ENCODE measurements at regions not wholly inside any gene's neighbourhood (a gene's known extent, or its start where the extent isn't known, plus 50 kb on each side); places are given as distances from the start of the nearest gene placed in this dataset.

DNA sequence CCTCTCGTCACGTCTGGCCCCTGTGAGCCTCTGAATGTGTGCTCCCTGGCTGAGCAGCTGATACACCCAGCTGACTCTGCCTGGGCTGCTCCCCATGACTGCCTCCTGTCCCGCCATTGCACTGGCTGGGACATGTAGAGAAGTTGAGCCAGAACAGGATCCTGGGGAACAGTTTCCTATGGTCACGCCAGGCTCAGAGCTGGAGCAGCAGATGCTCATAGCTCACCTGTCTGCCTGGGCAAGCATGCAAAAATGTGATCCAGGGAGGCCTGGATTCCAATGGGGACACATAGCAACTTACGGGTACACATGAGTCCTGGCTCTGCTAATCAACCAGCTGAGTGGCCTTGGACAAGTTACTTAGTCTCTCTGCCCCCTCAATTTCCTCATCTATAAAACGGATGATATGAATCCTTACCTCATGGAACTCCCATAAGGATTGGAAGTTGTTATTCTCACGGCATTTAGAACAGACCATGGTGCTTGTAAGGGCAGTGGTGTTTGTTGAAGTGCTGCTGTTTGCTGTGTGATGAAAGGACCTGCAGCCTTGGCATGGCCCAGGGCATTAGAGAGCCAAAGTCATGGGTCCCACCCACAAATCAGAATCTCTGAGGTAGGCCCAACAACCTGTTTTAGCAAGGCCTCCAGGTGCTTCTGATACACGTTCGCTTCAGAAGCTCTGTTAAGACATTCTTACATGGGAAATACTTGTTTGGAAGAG lies 150.3 kb upstream of the VANGL1 start:
- DNase-seq: no peak

DNA sequence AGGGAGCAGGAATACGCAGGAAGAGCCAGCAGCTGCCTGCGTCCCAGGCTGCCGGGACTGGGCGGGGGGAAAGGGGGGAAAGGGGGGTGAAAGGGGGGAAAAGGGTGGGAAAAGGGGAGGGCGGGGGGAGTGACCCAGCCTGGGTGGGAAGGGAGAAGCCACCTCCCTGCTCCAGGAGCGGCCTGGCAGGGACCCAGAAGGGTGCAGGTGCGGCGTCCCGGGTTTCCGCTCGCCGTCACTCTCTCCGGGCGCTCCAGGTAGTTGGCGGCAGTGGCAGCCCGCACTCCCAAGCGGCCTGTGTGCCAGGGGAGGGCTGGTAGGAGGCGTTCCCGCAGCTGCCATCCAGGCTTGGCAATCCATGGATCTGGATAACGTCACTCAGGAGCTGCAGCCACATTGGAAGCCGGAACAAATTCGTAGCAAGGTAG lies 141.0 kb upstream of the NGF start:
- no peak for DNase-seq

DNA sequence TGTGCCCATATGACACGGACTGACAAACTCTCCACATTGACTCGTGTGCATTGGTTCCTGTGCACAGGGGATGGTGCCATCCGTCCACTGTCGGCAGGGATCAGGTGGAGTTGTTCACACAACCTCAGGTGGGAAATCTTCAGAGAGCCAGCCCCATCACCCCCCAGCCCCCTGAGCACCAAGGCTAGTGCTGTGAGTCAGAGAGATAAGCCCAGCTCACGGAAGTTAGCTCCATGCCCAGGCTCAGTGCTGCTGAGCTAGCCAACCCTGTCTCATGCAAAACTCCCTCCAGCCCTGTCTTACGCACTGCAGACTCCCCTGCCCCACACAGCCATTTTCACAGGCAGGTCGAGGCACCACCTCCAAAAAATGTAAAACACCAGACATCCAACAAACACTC lies 139.0 kb upstream of the NGF start:
- DNase-seq: no peak

DNA sequence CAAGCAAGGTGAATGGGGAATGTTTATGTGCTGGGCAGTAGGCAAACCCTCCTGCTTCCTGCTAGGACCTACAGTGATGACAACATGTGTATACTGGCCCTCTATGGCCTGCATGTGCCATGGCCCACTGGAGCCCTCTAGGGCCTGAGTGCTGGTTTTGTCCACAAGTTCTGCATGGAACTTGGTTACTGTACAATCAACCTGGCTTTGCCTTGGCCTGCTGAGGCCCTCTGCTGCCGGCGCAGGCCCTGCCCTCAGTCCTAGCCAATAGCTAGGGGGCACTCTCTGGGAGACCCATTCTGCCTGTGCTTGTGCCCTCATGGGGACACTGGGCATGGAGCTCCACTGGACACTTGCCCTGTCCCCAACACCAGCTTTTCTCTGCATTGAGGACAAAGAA lies 138.6 kb upstream of the NGF start:
- DNase-seq: no peak

DNA sequence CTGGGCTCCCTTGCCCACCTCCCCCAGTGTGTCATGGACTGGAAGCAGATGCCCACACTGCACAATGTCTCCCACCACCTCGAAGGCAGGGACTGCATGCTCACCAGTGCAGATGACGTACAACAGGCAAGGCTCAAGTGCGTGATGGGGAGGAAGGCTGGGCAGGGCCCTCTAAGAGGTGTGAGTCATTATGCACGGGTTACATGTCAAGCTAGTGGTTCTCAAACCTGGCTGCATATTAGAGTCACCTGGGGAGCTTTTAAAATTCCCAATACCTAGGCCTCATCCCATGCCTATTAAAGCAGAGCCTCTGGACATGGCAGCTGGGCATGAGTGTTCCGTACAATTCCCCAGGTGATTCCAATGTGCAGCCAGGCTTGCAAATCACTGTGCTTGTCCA lies 137.9 kb upstream of the NGF start:
- DNase-seq: no peak

DNA sequence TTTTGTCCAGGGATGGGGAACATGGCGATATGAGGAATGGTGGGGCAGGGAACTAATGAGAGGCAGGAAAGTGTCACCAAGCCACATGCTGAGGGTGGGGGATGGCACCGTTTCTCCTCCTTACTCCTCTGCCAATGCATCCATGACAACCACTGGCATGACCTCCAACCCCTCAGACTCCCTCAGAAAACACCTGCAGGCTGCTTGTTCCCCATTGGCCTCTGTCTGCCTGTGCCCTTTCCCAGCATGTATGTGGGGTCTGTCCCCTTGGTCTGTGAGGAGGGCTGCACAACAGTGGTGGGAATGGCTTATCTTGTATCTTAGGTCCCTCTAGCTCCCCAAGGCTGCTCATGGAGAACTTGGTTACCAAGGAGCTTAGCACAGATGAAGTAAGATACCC lies 137.2 kb upstream of the NGF start:
- DNase-seq: no peak

DNA sequence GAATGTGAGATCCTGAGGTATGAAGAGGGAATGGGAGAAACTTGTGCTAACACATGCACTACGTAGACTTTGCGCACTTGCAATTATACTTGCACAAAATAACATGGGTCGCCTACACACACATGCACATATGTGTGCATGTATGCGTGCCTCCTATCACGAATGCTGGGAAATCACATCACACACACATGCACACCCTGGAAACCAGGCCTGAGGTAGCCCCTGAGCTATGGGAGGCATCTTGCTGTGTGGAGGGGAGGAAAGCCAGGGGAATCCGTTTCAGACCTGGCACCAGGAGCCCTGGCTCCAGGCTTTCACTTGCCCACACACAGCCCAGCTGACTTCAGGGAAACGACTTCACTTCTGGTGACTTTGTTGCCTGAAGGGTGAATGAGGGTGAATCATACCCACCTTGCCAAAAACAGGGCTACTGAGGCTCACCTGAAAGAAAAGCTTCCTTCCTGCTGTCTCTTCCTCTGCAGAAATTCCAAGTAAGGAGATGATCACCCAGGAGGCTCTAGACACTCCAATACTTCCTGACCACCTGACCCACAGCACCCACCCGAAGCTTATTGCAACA lies 136.0 kb upstream of the NGF start:
- no peak for DNase-seq

DNA sequence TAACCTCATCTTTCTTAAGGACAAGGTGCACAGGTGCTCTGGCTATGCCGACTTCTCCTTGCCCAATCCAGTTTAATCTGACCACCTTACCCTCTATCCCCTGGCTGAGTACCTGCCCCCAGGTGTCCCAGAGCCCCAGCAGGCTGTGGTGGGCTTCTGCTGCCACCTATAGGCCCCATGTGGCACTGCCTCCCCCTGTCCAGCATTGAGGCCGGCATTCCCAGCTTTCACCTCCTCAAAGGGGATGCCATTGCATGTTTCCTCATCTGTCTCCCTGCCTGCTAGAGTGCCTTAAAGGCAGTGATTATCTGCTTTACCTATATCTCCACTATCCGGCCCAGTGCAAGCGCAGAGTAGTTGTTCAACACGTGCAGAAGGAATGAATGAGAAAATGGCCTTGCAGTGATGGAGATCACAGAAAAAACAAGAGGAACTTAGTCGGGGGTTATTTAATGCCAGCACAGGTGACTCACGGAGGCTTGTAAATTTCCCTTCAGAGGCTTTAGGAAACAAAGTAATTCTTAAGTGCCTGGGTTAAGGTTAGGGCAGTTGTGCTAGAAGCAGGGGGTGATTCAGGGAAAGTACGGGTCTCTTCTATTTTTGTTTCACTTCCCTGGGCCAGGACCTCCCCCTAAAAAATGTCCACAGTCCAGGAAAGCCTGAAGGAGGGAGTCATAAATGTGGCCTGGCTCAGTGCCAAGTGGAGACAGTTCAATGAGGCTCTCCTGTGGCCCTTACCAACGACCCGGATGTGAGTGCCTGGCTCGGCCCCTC lies 131.8 kb upstream of the NGF start:
- peak; percentile 72 for DNase-seq

DNA sequence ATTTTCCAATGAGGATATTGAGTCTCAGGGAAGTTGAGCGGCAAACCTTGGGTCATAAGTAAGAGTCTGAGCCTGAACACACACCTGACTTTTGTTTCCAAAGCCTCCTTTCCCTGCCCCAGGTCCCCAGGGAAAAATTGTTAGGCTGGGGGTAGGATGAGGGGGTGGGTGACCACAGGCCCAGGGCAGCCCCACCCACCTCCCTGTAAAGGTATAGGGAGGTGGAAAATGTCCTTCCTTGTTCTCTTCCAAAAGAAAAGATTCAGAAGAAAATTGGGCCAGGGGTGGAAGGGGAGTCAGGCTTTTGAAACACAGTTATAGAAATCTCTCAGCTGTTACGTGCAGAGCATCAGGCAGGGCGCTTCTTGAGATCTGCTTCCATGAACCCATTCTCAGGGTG lies 129.7 kb upstream of the NGF start:
- DNase-seq: no peak

DNA sequence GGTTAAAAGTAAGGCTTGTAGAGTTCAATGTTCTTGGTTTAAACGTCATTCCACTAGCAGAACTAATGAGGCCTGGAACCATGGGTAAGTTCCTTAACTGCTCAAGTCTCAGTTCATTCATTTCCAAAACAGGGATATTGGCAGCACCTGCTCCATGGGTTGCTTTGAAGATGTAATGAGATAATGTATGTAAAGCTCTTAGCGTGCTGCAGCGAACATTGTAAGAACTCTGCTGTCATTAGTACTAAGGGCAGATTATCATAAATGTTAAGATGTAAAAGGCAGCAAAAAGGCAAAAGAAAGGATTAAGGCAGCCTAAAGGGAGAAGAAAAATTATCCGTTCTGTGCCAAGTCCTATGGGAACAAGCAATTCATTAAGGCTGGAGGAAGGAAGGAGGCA lies 129.1 kb upstream of the NGF start:
- no peak for DNase-seq

DNA sequence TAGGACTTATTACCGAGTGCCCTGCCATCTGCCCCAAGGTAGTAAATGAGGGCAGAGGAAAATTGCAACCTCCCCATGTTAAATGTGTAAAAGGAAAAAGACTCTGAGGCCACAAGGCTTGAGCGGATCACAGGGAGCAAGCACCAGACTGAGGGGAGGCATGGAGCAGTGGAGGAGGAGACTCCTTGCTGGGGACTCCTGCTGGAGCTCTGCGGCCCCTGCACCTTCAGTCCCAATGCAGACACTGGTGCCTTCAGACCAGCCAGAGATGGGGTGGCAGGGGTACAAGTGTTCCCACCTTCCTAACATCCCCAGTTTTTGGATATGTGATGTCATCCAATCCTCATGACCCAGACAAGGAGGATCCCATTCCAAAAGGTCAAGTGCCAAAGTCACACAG lies 128.4 kb upstream of the NGF start:
- no peak for DNase-seq

DNA sequence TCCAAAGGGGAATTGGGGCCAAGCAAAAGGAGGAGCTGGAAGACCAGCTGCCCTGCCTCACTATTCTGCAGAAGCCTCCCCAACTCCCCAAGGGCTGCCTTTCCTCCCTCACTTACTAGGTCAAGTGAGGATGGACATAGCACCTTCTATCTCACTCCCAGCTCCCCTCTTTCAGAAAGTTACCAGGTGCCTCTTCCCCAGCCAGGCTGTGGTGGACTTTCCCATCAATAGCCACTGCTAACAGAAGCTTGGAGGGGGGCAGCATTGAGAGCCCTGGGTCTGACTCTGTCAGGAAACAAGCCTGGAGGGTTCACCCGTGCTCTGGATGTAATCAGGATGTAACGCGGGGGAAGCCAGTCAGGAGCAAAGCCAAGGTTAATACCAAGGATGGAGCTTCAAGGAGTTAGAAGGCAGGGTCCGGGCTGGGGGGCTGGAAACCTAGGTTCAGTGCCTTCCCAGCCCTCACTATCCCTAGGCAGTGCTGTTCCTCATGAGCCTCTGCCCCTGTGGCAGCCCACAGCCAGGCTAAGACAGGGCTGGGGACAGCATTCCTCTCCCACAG lies 127.8 kb upstream of the NGF start:
- DNase-seq: no peak

DNA sequence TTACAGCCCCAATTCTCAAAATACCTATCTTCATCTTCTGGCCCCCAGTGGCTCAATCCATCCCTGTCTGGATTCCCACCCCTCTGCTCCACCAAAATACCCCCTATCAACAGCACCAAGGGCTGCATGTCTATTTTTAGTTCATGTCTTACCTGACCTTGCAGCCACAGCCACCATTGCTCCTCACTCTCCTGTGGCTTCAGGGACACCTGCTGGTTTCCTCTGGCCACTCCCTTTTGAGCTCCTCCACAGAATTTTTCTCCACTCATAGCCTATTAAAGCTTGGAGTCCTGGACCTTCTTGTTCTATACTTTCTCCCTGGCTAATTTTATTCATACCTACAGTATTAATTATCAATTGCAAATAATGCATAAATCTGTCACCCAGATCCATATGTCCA lies 125.3 kb upstream of the NGF start:
- no peak for DNase-seq

DNA sequence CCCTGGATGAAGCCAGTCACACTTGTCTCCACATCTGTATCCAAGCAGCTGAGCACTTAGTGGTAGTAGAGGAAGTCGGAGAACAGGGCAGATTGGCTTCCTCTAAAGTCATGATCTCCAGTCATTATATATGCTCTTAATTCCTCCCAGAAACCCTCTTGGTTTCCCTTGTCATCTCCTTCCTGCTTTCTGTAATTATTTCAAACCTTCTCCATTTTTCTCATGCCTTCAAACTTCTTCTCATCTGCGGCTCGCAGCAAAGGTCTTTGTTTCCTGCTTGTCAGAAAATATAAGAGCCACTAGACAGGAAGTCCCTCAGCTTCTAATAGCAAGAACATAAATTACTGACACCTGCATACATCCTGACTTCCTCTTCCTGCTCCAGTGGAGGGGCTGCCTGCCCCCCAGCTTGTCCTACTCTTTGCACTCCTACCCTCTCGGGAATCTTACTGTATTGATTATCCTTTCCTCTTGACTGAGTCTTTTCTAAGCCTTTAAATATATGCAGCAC lies 124.6 kb upstream of the NGF start:
- DNase-seq: no peak

DNA sequence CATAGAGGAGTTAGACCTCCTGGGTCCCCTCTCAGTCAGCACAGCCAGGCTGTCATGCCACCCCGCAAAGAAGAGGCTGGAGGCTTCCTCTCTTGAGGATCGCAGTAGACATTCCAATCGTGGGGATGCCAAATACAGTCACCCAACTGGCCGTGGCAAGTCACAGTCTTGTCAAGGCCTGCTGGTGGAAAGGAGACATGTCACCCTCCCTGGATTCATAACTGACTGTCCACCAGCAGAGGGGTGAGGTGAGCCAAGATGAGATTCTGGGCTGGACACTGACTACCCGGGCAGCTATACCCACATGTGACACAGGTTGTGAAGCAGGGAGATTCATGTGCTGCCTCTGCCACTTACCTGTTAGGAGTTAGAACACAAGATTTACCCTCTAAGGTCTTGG lies 123.5 kb upstream of the NGF start:
- DNase-seq: no peak

DNA sequence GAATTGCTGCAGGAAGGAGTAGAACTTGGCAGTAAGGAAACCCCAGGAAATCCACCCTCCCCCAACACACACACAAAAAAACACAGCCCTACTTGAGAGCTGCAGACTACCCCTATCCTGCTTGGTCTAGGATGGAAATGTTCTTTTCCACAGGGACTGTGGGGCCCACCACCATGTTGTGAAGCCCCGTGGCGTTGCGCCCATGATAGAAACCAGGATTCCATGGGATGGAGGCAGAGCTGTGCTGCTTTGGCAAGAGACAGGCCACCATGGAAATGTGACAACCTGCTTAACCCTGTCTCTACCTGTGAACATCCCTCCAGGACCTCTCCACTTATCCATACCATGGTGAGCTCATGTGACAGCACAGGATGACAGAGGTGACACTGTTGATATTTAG lies 121.1 kb upstream of the NGF start:
- no peak for DNase-seq

DNA sequence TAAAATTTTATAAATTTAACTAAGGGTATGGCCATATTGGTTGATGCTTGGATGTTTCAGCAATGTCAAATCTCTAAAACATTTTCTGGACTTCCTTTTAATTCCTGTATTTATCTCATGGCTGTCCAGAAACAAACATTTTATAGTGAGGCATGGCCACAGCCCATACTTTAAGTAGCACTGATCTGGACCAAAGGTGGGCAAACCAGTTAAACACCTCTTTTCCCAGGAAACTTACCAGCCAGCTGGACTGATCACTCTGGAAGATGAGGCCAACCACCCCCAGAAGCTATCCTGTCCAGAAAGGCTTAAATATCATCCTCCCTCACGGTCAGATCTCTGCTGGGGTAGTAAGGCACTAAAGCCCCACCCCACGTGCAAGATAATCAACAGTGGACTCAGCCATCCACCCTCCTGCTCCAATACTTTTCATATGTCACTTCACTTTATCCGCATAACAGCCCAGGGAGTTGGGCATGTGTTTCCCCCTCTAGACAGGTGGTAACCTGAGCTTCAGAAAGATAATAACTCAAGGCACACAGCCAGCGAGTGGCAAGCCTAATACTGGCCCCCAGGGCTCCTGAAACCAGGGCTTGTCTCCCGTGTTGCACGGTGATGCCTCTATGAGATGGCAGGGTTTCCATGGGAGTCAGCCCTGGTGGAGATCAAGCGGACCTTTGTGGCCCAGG lies 120.5 kb upstream of the NGF start:
- no peak for DNase-seq

DNA sequence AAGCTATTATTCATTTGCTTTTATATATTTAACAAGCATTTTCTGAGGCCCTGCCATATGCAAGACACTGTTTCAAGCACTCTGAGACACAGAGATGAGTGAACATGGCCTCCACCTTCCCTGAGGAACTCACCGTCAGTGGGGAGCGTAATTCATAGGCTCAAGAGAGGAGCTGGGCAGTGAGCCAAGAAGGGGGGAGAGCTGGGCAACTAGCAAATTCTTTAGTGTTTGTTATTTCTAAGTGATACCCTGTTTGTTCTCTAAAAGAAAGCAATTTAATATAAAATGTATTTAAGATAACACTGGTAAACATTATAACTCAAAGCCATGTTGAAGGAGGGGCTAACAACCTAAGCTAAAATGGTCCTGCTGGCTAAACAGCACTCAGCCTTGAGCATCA lies 119.2 kb upstream of the NGF start:
- DNase-seq: no peak

DNA sequence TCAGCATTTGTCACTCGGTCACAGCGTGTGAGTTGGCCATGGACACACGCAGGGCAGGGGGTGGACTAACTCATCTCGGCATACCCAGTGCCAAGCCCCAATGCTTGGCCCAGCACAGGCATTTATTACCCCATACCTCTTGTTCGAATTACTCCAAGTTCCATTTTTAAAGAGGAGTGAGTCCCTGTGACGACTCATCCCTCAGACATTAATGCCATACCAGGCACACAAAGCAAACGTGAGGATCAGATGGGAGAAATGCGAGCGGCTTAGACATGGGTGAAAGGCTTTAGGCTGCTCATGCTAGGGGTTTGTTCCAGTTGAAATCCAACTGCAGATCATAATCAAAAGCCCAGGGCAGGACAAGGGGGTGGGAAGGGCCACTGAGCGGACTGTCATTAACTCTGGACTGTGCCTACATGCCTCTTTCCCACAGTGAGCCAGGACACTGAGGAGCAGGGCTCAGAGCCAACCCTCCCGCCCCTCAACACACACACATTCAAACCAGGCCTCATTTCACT lies 118.5 kb upstream of the NGF start:
- no peak for DNase-seq

DNA sequence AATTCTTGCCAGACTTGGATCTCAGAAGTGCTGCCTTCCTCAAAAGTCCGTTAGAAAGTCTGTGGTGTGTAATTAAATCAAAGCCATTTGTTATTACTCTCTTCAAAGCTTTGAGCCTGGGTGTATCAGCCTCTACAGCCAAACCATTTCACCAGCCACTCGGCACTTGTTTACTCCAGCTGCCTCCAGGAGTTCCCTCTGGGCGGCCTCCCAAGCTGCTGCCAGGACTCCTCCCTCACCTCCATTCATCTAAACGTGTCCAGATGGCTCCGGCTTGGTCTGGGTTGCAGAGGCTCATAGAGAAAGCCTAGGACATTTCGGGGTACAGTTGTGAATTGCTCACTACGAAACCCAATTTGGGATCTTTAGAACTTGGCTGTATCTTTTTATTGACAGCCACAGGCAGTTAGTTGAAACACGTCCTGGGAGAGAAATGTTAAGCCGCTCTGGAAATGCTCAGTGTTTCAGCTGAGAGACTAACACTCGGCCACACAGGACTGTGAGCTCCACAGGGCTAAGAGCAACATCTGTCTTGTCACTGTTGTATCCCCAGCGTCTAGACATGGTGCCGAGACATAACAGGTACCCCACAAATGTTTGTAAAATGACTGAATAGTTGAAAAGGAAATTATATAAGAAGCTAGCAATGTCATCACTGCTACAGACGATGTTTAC lies 116.9 kb upstream of the NGF start:
- no peak for DNase-seq

DNA sequence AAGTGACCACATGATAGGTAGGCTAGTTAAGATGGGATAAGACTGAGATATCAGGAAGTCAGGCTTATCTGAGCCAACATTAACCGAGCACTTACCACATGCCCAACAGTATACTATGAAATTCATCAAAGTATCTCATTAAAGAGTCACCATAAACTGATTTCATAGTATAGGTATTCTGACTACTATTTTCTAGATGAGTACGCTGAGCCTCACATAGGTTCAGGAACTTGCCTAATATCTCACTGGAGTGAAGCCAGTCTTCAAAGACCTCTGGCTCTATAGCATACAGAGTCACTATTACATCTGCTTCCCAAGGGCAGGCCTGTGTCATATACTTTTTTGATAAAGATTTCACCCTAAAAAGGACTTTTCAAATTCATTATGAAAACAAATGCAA lies 115.6 kb upstream of the NGF start:
- DNase-seq: no peak

DNA sequence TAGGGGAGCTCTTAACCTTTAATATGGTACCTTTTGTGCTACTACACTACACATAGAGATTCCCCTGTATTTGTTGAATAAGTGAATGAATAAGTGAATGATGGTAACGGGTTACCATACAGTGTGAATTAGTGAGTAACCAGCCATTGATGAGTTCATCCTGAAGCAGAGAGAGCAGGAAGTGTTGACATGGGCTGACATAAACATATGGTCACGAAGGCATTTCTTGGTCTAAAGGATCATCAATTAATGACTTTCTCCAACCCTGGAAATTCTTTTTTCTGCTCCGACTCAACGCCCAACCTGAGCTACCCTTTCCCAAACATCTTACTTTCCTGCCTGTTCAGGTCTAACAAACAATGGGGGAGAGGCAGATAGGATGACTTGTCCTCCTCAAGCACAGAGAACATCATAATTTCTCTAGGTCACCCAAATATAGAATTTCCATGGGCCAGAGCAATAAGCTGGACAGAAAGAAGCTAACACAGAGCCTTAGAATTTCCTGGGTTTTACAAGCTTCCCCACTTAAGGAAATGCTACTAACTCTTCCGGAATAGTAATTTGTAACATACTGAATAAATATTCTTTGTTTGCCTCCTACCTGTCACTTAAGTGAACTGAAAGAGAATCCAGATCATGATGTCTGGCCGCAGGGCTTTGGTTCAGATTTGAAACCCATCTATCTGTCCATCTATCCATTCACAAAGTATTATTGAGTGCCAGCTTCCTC lies 114.7 kb upstream of the NGF start:
- no peak for DNase-seq
